ENCODE measurements at regions not wholly inside any gene's neighbourhood (a gene's known extent, or its start where the extent isn't known, plus 50 kb on each side); places are given as distances from the start of the nearest gene placed in this dataset.

DNA sequence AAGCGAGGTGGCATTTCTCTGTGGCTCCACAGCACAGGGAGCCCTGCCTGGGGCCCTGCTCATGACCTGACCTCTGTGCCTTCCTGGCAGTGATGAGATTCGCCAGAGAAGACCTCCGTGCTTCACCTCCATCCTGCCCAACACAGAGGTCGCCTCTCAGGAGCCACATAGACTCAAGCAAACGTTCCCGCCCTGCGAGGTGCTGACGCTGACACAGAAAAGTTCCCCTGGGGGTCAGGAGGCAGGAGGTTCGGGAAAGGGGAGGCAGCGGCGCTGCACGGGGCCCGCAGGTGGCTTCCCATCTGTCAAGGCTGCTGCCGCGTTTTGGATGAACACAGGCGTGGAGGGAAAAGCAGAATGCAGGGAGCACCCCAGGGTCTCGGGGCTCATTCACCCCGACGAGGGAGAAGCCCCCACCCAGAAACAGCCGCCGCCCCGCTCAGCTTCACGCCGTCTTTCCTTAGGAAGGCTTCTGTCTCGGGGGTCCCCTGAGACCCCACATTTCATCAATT lies 579.6 kb upstream of the SALL3 start:
- DNase-seq, result no peak

DNA sequence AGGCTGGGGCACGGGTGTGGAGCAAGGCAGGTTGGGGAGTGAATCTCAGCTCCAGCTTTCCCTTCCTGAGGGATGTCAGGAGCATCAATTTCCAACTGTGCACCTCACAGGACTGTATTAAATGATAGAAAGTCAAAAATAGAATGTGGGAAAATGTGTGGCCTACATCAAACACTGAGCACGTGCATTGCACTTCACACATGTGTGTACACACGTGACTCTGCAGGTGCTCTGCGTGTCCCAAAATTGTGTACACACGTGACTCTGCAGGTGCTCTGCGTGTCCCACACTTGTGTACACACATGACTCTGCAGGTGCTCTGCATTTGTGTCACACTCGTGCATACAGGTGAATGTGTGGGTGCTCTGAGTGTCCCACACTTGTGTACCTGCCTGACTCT lies 577.2 kb upstream of the SALL3 start:
- no peak for DNase-seq

DNA sequence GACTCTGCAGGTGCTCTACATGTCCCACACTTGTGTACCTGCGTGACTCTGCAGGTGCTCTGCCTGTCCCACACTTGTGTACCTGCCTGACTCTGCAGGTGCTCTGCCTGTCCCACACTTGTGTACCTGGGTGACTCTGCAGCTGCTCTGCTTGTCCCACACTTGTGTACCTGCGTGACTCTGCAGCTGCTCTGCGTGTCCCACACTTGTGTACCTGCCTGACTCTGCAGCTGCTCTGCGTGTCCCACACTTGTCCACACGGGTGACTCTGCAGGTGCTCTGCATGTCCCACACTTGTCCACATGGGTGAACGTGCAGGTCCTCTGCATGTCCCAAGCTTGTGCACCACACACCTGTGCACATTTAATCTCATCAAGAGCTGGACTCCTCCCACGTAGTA lies 576.7 kb upstream of the SALL3 start:
- DNase-seq, result no peak

DNA sequence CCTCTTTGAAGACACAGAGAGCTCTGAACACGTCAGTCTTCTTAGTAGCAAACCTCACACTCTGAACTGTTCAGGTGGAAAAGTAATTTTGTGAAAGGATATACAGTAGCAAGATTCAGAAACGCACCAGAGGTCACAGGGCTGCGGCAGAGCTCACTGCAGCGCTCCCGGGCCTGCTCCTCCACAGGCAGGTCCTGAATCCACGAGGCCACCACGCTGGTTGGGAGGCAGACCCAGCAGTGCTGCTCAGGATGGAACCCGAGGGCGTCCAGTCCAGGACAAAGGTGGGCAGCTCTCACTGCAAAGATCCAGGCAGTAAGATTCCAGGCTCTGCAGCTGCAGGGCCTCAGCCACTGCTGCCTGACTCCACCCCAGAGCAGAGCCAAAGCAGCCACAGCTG lies 576.2 kb upstream of the SALL3 start:
- DNase-seq, result no peak

DNA sequence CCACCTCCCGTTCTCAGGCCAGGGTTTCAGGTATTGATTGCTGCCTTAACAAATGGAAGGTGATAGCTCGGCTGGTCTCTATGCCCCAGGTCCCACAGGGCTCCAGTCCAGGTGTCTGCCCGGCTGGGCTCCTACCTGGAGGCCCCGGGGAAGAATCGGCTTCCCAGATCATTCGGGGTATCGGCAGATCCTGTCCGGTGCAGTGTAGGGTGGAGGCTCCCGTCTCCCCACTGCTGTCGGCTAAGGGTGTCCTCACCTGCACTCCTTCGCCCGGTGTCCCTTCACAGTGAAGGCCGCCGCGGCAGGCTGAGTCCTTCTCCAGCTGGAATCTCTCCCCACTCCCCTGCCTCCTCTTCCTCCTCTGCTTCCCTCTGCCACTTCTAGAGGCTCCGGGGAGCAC lies 573.9 kb upstream of the SALL3 start:
- no peak for DNase-seq

DNA sequence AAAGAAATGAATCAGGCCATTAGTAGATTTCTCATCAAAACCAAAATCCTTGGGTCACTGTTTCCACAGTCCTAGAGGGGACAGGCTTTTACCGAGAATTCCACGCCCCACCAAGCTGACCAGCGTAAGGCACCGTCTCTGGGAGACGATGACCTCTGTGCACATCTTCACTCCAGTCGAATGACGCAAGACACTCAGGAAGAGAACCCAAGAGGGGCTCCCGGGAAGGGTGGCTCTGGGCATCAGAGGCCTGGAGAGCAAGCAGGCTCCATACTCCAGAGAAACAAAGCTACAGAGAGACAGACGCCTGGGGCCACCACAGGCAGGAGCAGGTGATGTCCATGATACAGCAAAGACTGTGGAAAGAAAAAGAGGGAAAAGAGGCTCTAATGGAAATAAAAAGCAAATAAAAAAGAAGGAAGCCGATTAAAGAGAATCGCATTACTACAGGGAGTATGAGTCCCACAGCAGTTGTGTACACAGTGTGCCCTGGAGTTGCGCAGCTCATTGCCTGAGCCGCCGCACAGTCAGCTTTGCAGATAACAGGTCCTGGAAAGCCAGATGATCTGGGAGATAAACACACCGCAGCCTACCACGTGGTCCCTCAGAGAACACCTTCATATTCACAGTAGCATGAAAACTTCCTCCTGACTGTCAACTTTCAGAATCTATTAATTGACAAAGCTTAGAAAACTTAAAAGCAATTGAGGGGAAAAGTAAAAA lies 572.7 kb upstream of the SALL3 start:
- no peak for DNase-seq

DNA sequence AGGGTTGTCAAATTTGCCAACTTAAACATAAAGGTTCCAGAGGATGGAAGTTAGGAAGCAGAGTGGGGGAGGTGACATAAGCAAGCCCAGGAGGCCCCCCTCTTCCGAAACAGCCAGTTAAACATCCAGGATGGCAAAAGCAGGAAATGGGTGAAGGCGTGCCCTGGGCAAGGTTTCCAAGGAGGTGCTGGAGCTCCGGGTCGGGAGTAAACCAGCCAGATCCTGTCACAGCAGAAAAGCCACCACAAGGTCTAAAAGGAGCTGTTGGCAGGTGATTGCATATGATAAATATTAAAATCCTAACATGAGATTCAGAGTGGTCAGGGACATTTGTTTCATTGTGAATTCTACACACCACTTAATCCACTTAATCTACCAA lies 572.2 kb upstream of the SALL3 start:
- DNase-seq, result no peak

DNA sequence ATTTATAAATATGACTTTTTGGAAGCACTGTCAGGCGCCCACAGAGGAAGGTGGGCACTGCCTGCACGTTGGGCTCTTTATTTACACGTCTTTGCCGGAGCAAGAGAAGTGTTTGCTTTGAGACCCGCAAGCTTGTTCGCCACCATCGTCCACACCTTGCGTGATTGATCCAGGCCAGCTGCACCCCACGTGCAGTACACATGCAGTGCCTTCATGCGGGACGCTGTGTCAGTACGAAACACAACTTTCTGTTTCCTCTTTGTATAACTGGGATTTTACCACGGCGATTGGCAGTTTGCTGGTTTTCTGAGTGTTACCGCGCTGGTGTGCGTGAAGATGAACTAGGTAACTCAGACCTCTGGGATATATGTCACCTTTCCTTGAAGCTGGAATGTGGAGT lies 571.0 kb upstream of the SALL3 start:
- no peak for DNase-seq

DNA sequence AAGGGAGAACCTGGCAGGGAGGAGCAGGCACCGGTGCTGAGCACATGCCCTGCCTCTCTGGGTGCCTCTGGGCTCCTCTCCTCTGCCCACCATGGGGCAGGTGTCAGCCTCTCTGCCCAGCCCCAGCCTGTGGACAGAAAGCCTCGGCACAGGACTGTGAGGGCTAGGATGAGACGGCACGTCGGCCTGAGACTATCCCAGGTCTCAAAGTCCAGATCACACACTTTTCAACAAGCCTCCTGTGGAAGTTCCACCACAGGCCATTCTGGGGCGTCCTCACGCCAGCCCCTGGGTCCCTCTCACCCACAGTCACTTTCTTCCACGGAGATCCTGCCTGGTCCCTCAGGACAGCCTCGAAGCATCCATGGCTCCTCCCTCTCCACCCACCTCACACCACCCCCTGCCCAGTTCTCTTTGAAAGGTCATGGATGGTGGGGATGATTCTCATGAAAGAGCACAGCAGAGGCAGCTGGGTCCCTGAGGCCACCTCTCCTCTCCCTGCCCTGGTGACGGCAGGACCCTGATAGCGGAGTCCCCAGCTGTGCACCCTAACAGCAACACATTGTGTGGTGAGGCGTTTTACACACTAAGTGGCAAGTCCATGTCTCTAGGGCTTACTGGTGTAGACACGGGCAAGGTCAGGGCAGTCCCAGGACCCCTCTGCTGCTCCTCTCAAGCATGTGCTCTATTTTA lies 569.4 kb upstream of the SALL3 start:
- DNase-seq, result no peak

DNA sequence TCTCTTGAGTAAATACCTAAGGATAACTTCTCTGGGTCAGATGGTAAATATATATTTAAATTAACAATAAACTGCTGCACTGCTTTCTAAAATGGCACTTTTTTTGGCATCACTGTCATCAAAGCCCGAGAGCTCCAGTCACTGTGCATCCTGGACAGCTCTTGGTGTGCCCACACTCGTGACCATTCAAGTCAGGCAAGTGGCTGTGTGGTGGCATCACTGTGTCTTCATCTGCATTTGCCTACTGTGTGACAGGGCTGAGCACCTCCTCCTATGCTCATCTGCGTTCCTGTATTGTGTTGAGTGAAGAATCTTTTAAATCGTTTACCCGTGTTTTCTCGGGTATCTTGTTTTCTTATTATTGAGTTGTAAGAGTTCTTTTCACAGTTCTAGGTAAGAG lies 568.1 kb upstream of the SALL3 start:
- DNase-seq, result no peak

DNA sequence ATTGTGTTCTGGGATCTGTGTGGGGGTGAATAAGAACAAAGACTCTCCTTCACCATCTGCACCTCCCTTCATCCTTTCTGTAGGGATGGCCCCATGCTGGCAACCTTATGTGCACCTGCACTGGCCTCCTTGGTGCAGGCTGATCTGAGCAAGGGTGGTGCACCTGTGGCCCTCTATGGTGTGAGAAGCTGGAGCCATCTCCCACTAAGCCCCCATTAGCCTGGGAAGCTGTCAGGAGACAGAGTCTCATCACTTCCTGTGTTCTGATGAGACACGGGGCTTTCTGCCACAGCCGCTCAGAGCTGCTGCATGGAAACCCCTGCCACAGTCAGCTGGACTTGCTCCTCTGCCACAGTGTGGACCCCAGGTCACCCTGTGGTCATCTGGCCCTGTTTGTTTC lies 565.3 kb upstream of the SALL3 start:
- DNase-seq, result no peak

DNA sequence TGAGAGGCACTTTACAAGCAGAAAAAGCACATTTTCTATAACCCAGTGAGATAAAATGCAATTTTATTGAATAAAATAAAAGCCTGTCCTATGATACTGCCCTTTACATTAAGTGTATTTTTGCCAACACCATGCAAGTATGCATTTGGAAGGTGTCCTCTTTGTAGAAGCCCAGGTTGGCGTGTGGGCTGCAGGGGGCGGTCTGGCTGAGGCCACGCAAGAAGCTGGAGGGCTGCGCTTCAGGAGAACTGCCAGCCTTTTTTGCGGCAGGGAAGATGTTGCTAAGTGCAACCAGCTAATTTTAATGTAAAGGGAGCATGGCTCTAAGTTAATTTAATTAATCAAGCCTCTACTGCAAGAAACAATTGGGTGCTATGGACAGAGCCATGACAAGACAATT lies 562.8 kb upstream of the SALL3 start:
- DNase-seq, result no peak

DNA sequence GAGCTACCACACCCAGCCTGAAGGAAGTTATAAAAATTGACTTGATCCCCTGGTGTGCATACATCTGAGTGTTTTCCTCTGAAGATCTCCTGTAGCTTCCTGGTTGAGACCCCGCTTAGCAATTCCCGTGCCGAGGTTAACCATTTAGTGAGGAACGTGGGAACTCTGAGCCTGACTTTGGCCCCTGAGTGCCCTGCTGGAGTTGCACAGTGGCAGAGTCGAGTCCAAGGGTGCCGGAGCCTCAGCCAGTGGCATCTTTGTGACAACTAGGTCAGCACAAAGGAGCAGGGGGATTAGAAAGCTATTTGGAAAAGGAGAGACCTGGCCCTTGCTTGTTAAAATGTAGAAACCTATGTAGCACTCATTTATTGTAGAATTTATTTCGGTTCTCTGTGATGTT lies 561.2 kb upstream of the SALL3 start:
- DNase-seq, result no peak

DNA sequence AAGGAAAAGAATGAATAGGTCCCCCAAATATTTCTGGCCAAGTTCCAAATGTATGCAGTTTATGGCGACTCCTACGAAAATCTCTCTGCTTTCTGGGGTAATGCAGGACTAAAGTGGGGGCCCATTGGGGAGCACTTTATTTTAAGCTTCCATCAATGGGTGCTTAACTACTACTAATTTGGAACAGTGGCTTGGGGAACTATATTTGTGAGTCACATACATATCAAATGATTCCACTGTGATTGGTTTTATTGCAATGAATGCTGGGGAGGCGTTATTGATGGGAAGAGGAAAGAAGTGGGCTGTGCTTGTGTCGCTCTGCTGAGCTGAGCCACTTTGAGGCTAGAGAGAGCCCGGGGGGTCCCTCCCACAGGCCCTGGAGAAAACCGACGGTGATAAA lies 560.4 kb upstream of the SALL3 start:
- DNase-seq, result no peak

DNA sequence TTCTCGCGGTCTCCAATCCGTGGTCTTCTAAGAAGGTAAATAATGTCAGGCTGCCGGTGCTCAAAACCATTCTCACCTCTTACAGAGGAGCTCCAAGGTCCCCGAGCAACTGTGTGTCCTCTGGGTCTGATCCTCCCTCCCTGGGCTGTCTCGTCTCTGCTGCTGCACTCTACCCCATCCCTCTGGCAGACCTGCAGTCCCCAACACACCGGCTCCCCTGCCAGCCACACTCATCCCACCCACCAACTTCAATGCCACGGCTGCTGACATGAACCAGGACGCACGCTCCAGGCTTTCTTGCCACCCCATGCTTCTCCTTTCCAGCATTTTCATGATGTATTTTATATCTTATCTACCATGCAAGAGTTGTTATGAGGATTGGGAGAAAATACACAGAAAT lies 559.5 kb upstream of the SALL3 start:
- DNase-seq, result no peak

DNA sequence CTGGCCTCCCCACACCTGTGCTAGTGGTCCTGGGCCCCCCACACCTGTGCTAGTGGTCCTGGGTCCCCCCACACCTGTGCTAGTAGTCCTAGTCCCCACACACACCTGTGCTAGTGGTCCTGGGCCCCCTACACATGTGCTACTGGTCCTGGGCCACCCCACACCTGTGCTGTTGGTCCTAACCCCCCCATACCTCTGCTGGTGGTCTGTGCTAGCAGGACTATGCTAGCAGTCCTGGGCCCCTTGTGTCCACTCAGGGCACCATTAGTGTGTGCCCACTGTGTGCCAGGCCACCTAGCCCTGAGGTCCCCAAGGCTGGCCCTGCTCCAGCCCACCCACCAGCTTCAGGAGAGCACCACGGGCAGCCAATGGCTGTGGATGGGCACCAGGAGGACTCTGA lies 558.2 kb upstream of the SALL3 start:
- DNase-seq, result no peak

DNA sequence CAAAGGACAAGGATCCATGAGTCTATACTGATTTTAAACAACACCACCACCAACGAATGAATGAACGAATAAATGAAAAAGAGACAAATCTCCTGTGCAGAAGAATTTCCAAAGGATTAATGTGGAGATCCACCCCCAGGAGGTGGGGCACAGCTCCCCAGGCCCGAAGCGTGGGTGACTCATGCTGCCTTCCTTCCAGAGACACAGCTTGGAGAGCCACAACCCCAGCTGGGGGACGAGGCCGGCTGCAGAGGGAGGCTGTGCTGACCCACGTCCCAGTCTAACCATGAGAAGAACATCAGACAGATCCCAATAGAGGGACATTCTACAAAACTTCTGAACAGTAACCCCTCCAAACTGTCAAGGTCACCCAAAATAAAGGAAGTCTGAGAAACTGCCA lies 557.3 kb upstream of the SALL3 start:
- no peak for DNase-seq

DNA sequence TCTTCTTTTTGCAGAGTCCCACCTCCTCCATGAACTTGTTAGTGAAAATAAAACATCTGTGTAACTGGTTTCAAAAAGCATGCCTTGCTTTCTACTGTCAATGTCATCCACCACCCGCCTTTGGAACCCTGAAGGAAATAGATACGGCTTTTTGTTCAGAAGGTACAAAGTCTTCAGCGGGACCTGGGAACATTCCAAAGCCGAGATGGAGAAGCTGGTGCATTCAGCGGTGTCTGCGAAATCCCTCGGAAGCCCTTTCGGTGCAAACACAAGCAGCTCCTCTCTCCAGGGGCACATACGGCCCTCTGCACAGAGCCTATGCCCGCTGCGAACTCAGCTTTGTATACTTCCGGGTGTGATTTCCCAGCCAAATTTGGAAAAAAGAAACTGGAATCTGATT lies 555.8 kb upstream of the SALL3 start:
- no peak for DNase-seq

DNA sequence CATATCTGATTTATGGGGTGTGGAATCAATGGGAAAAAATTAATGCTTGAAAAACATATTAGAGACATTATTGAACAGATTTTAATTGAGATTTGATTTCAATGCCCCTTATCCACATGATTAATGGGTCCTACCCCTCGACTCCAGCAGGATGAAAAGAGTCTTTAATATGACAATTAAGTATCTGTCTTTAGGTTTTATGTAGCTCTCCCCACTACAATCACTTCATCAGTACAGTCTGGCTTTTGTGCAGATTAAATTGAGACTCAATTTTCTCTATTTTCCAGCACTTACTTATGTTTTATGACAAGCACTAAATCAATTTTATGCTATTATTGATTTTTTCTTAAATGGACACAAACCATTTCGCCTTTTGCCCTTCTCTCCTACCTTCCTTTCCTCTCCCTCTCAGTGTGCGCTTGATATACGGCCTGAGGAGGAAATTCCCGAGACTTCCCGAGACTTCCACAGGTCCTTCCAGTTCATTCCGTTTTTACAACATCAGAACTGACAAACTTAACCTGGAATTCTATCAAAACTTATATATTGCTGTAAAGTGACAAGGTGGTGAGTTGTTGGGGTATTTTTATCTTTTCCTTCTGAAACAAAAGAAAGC lies 555.1 kb upstream of the SALL3 start:
- no peak for DNase-seq

DNA sequence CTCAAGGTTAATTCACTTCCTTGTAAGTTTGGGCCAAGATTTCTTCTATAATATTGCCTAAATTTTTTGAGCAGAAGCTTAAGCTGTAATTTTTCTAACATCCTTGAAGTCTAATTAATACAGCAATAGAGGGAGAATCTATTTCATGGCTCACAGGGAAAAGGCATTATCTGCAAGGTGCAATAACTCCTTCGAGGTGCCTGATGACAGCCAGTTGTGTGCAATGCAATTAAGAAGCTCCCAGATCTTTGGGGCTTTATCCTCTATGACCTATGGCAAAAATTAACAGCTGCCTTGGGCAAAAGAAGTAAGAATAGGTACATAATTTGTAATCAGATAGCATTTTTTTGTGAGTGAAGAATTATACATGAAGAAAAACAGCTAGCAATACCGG lies 554.6 kb upstream of the SALL3 start:
- DNase-seq, result no peak

DNA sequence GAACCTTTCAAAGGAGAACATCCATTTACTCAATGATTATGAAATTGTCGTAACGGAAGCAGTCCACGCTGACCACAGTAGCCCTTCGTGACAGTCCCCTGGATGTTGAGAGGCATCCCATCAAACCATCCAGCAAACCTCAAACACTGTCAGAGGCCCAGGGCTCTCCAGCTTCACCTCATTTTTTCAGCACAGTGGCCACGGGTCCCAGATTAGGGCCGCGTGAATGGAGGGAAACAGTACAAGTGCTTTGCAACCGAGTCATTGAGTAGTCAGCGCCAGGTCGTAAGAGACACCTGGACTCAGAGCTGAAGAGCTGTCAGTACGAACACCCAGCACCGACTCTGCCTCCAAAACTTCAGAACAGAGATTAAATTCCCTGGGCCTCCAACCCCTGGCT lies 552.5 kb upstream of the SALL3 start:
- no peak for DNase-seq

DNA sequence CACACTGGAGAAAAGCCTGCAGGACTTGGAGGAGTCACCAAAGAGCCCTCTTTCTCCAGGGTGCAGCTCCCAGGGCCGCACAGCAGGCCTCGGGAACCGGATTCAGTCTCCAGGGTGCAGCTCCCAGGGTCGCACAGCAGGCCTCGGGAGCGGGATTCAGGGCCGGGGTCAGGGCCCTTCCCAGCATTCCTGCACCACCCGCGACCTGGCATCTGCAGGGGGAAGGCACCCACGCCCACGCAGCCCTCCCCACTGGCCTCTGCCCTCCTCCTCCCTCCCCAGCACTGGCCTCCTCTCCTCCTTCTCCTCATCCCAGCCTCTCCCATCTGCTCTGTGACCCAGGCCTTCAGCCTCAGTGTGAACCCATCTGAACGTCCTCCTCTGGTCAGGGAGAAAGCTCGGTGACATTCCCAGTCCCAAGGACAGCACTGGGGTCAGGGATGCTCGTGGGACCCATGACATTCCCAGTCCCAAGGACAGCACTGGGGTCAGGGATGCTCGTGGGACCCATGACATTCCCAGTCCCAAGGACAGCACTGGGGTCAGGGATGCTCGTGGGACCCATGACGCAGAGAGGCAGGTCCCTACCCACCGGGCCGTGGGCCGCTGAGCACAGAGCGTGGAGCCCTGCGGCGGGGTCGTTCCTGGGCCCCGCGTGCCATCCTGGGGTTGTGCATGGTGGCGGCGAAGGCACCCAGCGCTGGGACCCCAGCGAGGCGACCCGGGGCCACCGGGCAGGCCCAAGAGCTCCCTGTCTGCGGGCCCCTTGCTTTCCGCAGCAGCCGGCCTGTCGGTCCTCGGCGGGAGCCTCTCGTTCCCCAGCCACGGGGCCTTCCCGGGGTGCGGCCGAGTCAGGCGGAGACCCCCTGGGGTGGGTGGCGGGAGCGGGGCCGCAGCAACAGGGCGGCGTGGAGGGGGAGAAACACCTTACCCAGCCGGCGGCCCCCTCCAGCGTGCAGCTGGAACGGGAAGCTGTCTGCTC lies 550.2 kb upstream of the SALL3 start:
- no peak for DNase-seq

DNA sequence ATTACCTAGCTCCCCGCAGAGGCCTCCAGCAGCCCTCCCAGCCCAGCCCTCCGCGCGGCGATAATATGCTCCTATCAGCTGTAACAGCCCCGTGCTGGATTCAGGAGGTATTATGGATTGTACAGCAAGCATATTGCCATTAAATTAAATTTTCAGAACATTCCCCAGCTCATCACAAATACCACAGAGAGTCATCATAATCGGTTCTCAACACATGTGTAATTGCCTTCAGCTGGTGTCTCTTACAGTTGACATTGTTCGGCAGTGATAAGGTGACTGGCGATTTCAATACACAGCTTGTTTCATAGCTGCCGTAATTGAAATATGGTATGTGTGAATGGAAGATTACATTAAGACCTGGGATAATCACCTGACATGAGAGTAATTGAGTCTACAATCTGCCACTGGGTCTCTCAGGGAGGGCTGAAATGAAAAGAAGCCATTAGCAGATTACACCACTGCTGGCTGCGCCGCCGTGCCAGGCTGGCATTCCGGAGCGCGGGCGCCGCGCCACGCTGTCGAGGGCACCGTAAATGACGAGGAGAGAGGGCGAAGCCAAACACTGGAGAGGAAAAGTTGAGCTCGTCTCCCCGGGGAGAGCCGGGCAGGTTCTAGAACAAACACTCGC lies 549.4 kb upstream of the SALL3 start:
- no peak for DNase-seq

Data from SHP77 treated with DMSO at 0.1 percent for 48 hours (cell line).